AG20443 (cell line): ENCODE measurements at regions not wholly inside any gene's neighbourhood (a gene's known extent, or its start where the extent isn't known, plus 50 kb on each side); places are given as distances from the start of the nearest gene placed in this dataset.
"Not testable (repeated sequence)": the region's sequence is repeated elsewhere in the genome, so short reads cannot be mapped to it uniquely, and the experiment has no call there.

ENCODE experiments used
- DNase-seq: peaks from one replicate; pipeline ENCODE4 v3.0.0; 2012; ENCODE audit warnings: low spot score, mixed read lengths

DNA sequence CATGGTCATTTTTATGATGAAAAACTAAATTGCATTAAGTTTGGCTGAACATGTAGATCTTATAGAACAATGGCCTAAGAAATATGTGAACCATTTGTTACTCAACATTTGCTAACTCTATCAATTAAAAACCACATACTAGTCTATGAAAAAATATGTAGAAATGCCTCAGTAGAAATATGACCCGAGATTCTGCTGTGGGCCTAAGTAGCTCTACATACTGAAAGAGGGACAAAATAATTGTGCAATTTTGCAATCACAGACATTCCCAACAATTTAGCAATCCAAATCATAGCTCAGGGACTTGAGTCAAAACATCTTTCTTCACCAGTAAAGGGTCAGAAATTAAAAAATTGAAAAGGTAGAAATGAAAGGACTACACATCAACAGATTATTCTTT lies 619.0 kb downstream of the FRK start:
- peak; percentile 35 for DNase-seq

DNA sequence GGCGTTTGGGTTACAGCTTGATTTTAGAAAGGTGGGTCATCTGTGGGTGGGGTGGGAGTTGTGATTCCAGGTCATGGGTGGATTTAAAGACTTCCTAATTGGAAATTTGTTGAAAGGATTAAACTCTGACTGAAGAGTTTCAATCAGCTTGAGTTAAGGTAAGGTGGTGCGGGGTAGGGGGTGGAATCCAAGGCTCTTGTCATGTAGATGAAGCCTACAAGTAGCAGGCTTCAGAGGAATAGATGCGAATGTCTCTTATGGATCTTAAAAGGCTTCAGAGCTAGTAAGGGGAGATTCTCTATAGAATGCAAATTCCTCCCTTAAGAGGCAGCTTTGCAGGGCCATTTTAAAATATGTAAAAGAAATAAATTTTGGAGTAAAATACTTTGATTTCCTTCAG lies 645.3 kb downstream of the FRK start:
- no peak for DNase-seq

DNA sequence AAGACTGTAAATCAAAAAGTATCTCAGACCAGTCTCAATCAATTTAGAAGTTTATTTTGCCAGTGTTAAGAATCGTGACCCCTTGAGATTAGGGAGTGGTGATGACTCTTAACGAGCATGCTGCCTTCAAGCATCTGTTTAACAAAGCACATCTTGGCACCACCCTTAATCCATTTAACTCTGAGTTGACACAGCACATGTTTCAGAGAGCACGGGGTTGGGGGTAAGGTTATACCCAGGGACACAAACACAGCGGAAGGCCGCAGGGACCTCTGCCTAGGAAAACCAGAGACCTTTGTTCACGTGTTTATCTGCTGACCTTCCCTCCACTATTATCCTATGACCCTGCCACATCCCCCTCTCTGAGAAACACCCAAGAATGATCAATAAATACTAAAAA lies 645.8 kb downstream of the FRK start:
- DNase-seq: not testable (repeated sequence)

DNA sequence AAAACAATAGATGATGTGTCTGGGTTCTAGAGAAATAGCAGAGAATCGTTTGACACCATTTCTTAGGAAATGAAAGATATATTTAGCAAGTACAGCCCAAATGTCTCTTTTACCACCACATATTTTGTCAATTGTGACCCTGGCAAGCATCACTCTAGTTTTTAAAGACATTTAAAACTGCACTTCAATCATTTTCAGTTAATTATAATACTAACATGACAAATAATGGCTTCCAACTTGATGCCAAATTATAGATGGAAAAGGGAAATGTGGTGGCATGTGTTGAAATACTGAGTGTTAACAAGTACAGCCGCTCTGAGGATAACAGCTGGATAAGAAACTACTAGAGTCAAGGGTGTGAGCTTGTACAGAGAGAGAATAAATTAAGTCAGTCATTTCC lies 648.9 kb downstream of the FRK start:
- no peak for DNase-seq

DNA sequence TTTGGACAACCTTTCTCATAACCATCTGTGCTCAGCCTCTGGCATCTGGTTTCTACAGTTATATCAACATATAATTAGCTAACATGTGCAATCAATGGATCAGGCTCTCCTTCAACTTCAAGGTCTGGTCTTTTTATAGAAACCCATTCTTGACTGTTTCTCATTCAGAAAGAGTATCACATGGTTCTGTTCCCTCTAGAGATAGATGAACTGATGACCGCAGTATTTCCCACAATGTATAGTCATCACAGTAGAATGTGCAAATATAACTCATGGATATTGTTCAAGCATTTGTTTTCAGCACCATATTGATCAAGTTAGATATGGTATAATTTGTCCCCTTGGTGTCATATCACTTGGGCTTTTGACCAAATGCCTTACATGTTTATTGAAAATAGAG lies 656.2 kb downstream of the FRK start:
- no peak for DNase-seq

DNA sequence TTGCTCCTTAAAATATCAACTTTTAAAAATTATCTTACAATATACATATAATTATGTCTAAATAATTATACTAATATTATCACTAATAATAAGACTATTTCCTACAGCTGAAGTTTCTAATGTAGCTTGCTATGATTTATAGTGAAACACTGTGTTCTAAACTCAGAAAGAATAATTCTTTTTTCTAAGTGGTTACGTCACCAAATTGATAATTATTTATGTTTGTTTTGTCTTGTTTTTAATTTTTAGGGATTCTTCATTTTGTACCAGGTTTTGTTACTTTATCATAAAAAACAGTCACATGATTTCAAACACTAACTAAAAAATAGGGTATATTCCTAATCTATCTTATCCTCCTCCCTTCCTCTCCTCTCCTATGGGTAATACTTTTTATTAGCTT lies 662.1 kb downstream of the FRK start:
- DNase-seq: no peak

DNA sequence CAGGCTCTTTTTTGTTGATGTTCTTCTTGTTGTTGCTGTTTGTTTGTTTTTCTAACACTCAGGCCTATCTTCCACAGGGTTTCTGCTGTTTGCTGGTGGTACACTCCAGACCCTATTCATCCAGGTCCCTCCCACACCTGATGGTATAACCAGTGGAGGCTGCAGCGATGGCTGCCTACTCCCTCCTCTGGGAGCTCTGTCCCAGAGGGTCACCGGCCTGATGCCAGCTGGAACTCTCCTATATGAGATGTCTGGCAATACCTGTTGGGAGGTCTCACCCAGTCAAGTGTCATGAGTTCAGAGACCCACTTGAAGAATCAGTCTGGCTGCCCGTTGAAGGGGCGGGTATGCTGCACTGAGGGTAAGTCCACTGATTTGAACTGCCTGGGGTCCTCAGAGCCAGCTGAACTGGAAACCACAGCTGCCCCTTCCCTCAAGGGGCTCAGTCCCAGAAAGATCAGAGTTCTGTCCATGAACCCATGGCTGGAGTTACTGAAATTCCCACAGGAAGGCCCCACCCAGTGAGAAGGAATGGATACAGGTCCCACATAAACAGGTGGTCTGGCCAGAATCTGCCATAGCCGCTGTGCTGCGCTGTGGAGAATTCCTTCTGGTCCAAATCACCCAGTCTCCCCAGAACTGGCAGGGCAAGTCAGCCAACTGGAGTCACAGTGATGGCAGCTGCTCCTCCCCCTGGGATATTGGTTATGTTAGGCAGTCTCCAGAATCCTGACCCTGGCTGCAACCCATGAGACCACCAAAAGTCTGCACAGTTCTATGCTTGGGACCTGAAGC lies 664.4 kb downstream of the FRK start:
- DNase-seq: no peak

DNA sequence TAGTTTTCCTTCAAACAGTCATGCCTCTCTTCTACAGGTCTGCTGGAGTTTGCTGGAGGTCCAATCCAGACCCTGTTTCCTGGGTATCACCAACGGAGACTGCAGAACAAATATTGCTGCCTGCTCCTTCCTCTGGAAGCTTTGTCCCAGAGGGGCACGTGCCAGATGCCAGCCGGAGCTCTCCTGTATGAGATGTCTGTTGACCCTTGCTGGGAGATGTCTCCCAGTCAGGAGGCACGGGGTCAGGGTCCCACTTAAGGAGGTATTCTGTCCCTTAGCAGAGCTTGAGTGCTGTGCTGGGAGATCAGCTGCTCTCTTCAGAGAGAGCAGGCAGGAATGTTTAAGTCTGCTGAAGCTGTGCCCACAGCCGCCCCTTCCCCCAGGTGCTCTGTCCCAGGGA lies 666.9 kb downstream of the FRK start:
- DNase-seq: no peak

DNA sequence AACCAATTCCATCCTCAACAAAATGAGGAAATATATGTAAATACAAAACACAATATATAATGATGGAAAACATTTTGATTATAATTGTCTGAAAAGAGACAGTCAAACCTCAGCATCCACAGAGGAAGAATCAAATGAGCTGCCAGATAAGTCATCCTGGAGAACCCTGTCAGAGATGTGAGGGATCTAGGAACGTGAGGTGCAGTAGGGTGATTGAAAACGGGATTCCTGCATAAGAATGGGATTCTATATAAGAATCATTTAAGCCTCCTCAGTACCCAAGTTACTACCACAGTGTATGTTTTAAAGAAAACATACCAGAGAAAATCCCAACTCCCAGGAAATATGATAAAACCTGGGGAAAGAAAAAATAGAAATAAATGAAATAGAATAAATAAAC lies 690.5 kb downstream of the FRK start:
- no peak for DNase-seq

DNA sequence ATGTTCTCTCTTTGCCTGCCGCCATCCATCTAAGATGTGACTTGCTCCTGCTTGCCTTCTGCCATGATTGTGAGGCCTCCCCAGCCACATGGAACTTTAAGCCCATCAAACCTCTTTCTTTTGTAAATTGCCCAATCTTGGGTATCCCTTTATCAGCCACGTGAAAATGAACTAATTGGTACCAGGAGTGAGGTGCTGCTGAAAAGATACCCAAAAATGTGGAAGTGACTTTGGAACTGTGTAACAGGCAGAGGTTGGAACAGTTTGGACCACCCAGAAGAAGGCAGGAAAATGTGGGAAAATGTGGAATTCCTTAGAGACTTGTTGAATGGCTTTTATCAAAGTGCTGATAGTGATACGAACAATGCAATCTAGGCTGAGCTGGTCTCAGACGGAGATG lies 694.9 kb downstream of the FRK start:
- DNase-seq: no peak

DNA sequence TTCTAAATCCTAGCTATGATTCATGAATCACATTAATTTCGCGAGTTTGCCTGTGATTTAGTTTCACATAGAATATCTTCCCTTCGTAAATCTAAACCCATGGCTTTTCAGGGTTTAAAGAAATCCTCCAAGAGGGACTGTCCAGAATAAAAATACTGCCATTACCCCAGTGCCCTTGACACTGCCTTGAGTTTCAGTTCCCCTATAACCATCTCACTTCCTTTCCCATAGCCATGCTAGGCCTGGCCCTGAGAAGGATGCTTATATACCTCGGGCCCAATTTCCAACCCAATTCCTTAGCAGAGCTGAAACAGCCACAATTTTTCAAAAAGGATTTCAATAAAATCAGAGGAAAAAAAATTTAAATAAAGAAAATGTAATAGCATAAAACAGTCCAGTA lies 697.3 kb downstream of the FRK start:
- no peak for DNase-seq

DNA sequence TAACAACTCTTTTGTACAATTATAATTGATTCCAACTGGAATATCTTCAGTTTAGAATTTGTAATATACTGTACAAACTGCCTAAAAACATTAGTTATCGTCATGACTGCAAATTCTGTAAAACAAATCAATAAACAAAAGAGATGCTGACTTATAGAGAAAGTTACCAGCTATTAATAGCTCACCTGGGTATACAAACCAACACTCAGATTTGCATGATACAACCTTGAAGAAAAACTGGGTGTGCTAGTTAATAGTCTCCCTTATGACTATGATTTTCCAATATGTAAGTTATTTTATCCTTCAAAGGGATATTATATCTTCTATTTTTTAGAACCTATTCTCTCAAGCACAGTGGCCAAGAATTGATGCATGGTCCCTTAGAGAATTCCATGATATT lies 698.5 kb downstream of the FRK start:
- no peak for DNase-seq

DNA sequence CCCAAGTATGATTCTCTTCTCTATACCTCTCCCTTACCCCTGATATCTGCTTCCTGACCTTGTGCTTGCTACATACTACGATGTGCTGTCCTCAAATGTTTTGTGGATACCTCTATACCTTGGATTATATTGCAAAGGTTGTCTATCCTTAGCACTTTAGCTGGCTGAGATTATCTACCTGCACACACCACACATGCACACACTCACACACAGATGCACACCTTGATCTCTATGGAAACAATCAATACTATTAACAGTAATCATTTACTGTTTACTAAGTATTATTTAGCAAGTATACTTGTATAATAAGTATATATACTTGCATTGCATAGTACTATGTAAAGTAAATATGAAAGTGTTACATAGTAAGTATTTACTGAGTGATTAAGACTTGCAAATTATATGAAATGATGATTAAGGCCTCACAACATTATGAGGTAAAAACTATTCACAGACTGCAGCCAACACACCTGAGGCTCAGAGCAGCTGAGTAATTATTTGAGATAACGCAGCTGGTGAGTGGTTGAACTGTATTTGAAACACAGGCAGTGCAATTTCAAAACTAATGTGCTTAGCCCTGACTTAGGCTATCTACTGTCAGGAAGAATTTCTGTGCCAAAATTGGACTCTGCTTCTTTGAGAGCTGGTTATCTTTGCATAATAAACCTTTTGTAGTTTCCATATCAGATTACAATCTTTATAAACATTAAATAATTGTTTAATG lies 699.9 kb downstream of the FRK start:
- no peak for DNase-seq

DNA sequence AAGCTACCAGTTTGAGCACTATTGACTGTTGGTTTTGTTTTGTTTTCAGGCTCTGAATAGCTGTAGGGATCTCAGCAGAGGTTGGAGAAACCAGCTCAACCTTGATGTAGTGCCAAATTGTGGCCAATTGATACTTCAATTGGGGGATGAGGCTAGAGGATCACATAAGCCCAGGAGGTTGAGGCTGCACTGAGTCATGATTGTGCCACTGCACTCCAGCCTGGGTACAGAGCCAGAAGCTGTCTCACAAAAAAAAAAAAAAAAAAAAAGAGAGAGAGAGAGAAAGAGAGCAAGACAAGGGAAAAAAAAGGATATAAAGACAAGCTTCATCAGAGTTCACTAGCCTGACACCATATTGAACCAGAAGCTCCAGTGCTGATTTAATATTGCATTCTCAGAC lies 702.1 kb downstream of the FRK start:
- DNase-seq: no peak

DNA sequence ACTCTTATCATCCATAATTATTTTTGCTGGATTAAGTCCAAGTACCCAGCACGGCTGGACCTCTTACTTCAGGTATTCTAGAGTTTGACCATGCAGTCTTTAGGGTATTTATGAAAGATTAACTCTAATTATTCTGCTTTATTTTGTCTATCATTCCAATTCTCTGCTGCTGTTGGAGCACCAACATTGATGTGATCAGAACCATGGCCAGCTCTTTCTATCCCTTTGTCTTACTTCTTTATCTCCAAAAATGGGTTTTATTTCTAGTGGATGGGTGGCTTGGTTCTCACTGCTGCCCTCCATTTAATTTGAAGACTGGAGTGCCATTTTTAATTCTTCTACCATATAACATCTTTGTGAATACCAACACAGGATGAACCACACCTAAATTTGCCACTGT lies 704.3 kb downstream of the FRK start:
- no peak for DNase-seq

DNA sequence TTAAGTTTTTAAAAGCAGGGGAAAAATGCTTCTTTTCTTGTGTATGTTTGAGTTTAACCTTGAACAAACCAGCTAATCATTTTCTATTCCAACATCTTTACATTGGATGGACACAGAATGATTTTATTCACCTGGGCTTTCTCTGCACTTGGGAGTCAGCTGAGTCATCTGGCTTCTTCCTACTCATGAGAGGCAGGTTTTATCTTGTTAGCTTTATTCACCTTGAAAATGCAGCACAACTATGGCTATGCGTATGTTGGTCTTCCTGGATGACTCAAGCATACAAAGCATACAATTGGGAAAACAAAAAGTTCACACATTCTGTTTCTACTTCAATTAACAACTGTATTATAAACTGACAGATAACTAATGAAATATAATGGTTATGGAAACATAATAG lies 737.7 kb downstream of the FRK start:
- no peak for DNase-seq

DNA sequence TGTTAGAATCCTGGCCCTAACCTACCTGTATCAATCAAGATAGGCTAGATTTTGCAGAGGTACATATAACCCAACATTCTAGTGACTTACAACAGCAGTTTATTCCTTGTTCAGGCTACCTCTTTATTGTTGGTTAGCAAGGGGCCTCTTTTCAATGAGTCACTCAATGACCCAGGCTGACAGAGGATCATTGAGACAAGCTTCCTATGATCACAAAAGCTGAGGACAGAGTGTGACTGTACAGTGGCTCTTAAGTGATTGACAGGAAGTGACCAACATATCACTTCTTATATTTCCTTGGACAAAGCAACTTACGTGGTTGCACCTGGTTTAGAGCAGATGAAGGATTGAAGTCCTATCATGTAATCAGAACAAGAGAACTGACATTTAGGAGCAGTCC lies 740.9 kb downstream of the FRK start:
- no peak for DNase-seq

DNA sequence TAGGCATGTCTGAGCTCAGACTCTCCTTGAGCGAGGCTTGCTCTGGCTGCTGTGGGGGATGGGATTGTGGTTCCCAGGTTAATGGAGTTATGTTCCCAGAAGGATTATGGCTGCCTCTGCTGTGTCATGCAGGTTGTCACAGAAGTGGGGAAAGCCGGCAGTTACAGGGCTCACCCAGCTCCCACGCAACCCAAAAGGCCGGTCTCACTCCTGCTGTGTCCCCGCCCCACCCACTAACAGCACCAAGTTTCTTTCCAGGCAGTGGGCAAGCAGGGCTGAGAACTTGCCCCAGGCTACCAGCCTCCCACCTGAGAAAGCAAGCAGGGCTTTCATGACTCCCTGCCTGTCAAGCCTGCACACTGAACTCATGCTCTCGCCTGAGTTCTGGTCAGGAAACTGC lies 750.5 kb downstream of the FRK start:
- DNase-seq: no peak

DNA sequence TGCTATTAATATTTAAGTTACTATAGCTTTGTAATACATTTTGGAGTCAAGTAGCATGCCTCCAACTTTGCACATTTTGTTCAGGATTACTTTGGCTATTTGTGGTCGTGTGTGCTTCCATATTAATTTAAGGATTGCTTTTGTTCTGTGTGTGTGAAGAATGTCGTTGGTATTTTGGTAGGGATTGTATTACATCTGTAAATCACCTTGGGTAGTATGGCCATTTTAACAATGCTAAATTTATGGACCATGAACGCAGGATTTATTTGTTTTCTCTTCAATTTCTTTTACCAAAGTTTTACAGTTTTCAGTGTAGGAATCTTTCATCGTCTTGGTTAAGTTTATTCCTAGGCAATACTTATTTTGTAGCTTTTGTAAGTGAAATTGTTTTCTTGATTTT lies 758.0 kb downstream of the FRK start:
- no peak for DNase-seq

DNA sequence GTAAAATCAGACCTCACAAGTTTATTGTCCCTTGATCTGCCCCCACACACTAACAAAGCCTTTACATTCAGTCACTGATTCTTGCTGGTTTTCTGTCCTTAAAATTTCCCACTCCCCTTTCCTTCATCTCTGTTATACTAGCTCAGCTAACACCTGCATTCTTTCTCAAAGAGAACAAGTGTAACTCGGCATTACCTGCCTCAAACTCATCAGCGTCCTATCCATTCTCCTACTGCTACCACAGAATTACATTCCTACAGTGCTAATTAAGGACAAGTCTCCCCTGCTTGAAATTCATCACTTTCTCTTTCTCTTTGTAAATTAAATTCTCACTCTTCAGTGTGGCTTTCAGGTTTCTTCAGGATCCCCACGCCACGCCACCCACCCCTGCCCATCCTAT lies 773.2 kb downstream of the FRK start:
- no peak for DNase-seq

DNA sequence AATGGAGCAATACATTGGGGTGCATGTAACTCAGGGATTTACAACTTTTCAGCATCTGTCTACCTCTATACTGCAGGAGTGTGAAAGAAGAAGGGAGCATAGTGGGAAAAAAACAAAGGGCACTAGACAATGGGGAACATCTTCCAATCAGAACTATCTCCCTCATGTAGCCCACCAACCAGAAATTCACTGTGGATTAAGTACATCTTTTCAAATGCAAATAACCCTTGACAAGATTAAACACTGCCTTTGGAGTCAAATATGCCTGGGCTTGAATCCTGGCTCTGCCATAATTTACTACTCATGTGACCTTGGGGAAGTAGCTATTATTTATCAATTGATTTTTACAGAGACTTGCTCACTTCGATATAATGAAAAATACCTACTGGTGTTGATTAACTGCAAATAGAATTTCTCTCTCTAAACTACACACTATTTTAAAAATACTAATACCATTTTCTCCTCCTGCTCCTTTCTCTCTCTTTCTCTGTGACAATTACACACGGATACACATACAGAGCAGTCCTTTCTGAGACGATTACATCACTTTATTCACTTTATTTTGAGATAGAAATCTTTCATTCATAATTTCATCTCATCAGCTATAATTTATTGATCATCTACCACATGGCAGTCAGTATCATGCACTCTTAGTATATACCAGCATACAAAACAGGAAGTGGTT lies 783.7 kb downstream of the FRK start:
- no peak for DNase-seq

DNA sequence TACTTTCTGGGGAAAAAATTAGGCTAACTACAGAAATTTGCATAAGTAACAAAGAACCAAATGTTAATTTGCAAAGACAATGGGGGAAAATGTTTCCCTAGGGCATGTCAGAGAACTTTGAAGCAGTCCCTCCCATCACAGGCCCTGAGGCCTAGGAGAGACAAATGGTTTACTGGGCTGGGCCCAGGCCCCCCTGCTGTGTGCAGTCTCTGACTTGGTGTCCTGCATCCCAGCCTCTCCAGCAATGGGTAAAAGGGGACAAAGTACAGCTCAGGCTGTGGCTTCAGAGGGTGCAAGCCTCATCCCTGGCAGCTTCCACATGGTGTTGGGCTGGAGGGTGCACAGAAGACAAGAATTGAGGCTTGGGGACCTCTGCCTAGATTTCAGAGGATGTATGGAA lies 788.4 kb downstream of the FRK start:
- no peak for DNase-seq

DNA sequence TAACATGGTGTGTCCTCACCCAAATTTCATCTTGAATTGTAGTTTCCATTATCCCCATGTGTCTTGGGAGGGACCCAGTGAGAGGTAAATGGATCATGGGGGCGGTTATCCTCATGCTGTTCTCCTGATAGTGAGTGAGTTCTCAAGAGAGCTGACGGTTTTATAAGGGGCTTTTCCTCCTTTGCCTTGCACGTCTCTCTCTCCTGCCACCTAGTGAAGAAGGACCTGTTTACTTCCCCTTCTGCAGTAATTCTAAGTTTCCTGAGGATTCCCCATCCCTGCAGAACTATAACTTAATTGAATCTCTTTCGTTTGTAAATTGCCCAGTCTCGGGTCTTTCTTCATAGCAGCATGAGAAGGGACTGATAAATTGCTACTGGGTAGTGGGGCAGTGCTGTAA lies 789.3 kb downstream of the FRK start:
- DNase-seq: no peak
